ENCODE measurements at regions not wholly inside any gene's neighbourhood (a gene's known extent, or its start where the extent isn't known, plus 50 kb on each side); places are given as distances from the start of the nearest gene placed in this dataset.

DNA sequence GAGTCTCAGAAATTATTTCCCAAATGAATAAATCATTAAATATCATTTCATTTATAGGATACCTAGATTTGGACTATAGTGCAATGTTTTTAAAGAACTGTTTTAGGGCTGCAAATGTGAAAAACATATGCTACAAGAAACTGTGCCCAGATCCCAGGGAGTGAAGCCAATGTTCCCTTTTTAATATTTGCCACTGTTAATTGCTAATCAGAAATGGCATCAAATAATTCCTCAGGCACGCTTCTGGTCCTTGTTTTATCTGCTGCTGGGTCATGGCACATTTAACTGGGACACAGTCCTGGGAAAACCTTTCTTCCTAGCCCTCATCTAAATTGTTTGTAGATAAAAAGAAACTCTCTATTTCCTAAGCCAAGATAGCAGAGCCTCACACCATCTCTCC is 79.3 kb upstream of the CNTNAP4 start:
- TF ChIP-seq, protein P1, sequence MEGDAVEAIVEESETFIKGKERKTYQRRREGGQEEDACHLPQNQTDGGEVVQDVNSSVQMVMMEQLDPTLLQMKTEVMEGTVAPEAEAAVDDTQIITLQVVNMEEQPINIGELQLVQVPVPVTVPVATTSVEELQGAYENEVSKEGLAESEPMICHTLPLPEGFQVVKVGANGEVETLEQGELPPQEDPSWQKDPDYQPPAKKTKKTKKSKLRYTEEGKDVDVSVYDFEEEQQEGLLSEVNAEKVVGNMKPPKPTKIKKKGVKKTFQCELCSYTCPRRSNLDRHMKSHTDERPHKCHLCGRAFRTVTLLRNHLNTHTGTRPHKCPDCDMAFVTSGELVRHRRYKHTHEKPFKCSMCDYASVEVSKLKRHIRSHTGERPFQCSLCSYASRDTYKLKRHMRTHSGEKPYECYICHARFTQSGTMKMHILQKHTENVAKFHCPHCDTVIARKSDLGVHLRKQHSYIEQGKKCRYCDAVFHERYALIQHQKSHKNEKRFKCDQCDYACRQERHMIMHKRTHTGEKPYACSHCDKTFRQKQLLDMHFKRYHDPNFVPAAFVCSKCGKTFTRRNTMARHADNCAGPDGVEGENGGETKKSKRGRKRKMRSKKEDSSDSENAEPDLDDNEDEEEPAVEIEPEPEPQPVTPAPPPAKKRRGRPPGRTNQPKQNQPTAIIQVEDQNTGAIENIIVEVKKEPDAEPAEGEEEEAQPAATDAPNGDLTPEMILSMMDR (IDR thresholded peaks at IDR 0.05) = no peak
- TF ChIP-seq POLR2A (IDR thresholded peaks at IDR 0.05) = no peak
